SK-N-SH (cell line): ENCODE measurements at regions not wholly inside any gene's neighbourhood (a gene's known extent, or its start where the extent isn't known, plus 50 kb on each side); places are given as distances from the start of the nearest gene placed in this dataset.

Experiments
- CTCF ChIA-PET: fragments of 300-600, 350-600 bp; formaldehyde crosslinking; extraction: SDS; loops from one replicate; lab custom pipeline; 2021; lab: Yijun Ruan, JAX
- POLR2A ChIA-PET: fragments of 350-600 bp; sonication (Branson Sonifier 250); formaldehyde crosslinking; extraction: SDS; loops from one replicate; lab custom pipeline; 2020; ENCODE audit warnings: antibody characterized with exemption, inconsistent platforms; lab: Yijun Ruan, JAX
- DNase-seq: peaks from one replicate; pipeline ENCODE4 v3.0.0; 2012
- H2AFZ ChIP-seq: fragments of 200-600 bp; sonication (generic); 2 replicates; pipeline ENCODE4 v1.8.1; 2016; ENCODE audit warnings: antibody characterized with exemption, mild to moderate bottlenecking, low read depth
- H3F3A ChIP-seq: fragments of 200-600 bp; sonication (generic); replicated peaks from 2 replicates; pipeline ENCODE3; 2016; ENCODE audit warnings: antibody characterized with exemption, mild to moderate bottlenecking; ENCODE audit not compliant: insufficient read depth
- H3K27ac ChIP-seq, 2 experiments: fragments of 200-500 bp in 1 of 2; fragments of 200-600 bp in 1 of 2; sonication (Bioruptor generic) in 1 of 2; sonication (generic), shearing (Covaris generic) in 1 of 2; 2 replicates each; pipeline versions ENCODE4 v1.5.1 to v1.6.1; 2014 to 2016; ENCODE audit warnings: low read depth in 2 of 2, inconsistent platforms in 1 of 2, low read length in 1 of 2, mild to moderate bottlenecking in 1 of 2, mixed read lengths in 1 of 2
- H3K27me3 ChIP-seq: fragments of 200-600 bp; sonication (generic), shearing (Covaris generic); 2 replicates; pipeline ENCODE4 v1.6.1; 2016; ENCODE audit warnings: mixed run types; ENCODE audit not compliant: insufficient read depth
- H3K36me3 ChIP-seq, 2 experiments: fragments of 200-500 bp in 1 of 2; fragments of 200-600 bp in 1 of 2; sonication (Bioruptor generic) in 1 of 2; sonication (generic) in 1 of 2; replicated peaks in 1 of 2; 2 replicates each; pipeline versions ENCODE3 to v1.5.1; 2014 to 2016; ENCODE audit warnings: low read length in 1 of 2, mild to moderate bottlenecking in 1 of 2; ENCODE audit not compliant: insufficient read depth in 2 of 2, control insufficient read depth in 1 of 2
- H3K4me1 ChIP-seq, 2 experiments: fragments of 200-500 bp in 1 of 2; fragments of 200-600 bp in 1 of 2; sonication (Bioruptor generic) in 1 of 2; sonication (generic), shearing (Covaris generic) in 1 of 2; 2 replicates each; pipeline versions ENCODE4 v1.5.1 to v1.6.1; 2014 to 2016; ENCODE audit warnings: low read depth in 1 of 2, low read length in 1 of 2, mixed run types in 1 of 2; ENCODE audit not compliant: insufficient read depth in 2 of 2, control insufficient read depth in 1 of 2
- H3K4me2 ChIP-seq: fragments of 200-600 bp; sonication (generic), shearing (Covaris generic); 2 replicates; pipeline ENCODE4 v1.6.1; 2017; ENCODE audit warnings: mixed run types
- H3K4me3 ChIP-seq, 2 experiments: fragments of 200-500 bp in 1 of 2; fragments of 200-600 bp in 1 of 2; sonication (Bioruptor generic) in 1 of 2; sonication (generic), shearing (Covaris generic) in 1 of 2; 2 replicates each; pipeline versions ENCODE4 v1.5.1 to v1.8.1; 2014 to 2016; ENCODE audit warnings: low read depth in 2 of 2, inconsistent platforms in 1 of 2, low read length in 1 of 2, mild to moderate bottlenecking in 1 of 2, mixed read lengths in 1 of 2, moderate library complexity in 1 of 2
- H3K79me2 ChIP-seq: fragments of 200-600 bp; sonication (generic); 2 replicates; pipeline ENCODE4 v1.8.1; 2017; ENCODE audit warnings: mild to moderate bottlenecking; ENCODE audit not compliant: insufficient read depth
- H3K9ac ChIP-seq: fragments of 200-600 bp; sonication (generic); 2 replicates; pipeline ENCODE4 v1.6.1; 2017; ENCODE audit warnings: mixed run types
- H3K9me2 ChIP-seq: fragments of 200-600 bp; sonication (generic); 2 replicates; pipeline ENCODE4 v1.6.1; 2017; ENCODE audit warnings: mixed run types
- H3K9me3 ChIP-seq: fragments of 200-600 bp; sonication (generic); 2 replicates; pipeline ENCODE4 v1.6.1; 2017; ENCODE audit warnings: mixed run types, mild to moderate bottlenecking, moderate library complexity
- H4K20me1 ChIP-seq: fragments of 200-600 bp; sonication (generic); 2 replicates; pipeline ENCODE4 v1.6.1; 2017; ENCODE audit warnings: mild to moderate bottlenecking, mixed run types; ENCODE audit not compliant: insufficient read depth
- EP300 ChIP-seq, 2 experiments: IDR thresholded peaks; 2 replicates each; pipeline versions ENCODE4 v1.4.0 to v1.6.1; 2012; ENCODE audit warnings: borderline replicate concordance in 1 of 2, low read depth in 1 of 2, low read length in 1 of 2
- FOXM1 ChIP-seq: IDR thresholded peaks from 2 replicates; pipeline ENCODE4 v1.4.0; 2012; ENCODE audit warnings: low read depth, mild to moderate bottlenecking
- GABPA ChIP-seq: IDR thresholded peaks from 2 replicates; pipeline ENCODE4 v1.4.0; 2012; ENCODE audit warnings: low read depth, mild to moderate bottlenecking
- GATA2 ChIP-seq: sonication (generic); formaldehyde crosslinking; IDR thresholded peaks from 2 replicates; pipeline ENCODE4 v1.5.0; 2020; ENCODE audit warnings: mild to moderate bottlenecking, missing genetic modification reagents
- IRF3 ChIP-seq: fragments of 150-350 bp; IDR thresholded peaks from 2 replicates; pipeline ENCODE4 v1.6.1; 2016; ENCODE audit warnings: mild to moderate bottlenecking, low read depth, low read length
- JUND ChIP-seq: IDR thresholded peaks from 2 replicates; pipeline ENCODE4 v1.4.0; 2012
- MXI1 ChIP-seq: IDR thresholded peaks from 2 replicates; pipeline ENCODE4 v1.6.1; 2012; ENCODE audit warnings: mild to moderate bottlenecking, low read depth, low read length, improper control_type of control experiment
- NFIC ChIP-seq: IDR thresholded peaks from 2 replicates; pipeline ENCODE4 v1.4.0; 2012; ENCODE audit warnings: borderline replicate concordance
- PBX3 ChIP-seq: IDR thresholded peaks from 2 replicates; pipeline ENCODE4; 2012
- POLR2AphosphoS5 ChIP-seq: IDR thresholded peaks from 2 replicates; pipeline ENCODE4 v1.6.1; 2012; ENCODE audit warnings: low read depth, low read length
- REST ChIP-seq: IDR thresholded peaks from 2 replicates; pipeline ENCODE4 v1.6.1; 2012; ENCODE audit warnings: mild to moderate bottlenecking, low read depth, low read length, moderate library complexity
- RFX5 ChIP-seq: IDR thresholded peaks from 2 replicates; pipeline ENCODE4 v1.6.1; 2012; ENCODE audit warnings: mild to moderate bottlenecking, improper control_type of control experiment, low read length
- SMC3 ChIP-seq: IDR thresholded peaks from 2 replicates; pipeline ENCODE4 v1.6.1; 2012; ENCODE audit warnings: low read depth, low read length, improper control_type of control experiment
- TCF12 ChIP-seq: IDR thresholded peaks from 2 replicates; pipeline ENCODE4 v1.4.0; 2012
- TEAD4 ChIP-seq: IDR thresholded peaks from 2 replicates; pipeline ENCODE4 v1.4.0; 2012; ENCODE audit warnings: mild to moderate bottlenecking, borderline replicate concordance; ENCODE audit not compliant: insufficient read depth
- USF1 ChIP-seq: IDR thresholded peaks from 2 replicates; pipeline ENCODE4 v1.4.0; 2012; ENCODE audit warnings: low read depth, borderline replicate concordance
- USF2 ChIP-seq: fragments of 150-350 bp; IDR thresholded peaks from 2 replicates; pipeline ENCODE4 v1.6.1; 2017; ENCODE audit warnings: antibody characterized with exemption, low read length, low read depth, borderline replicate concordance
- WGBS: methylation state at CpG from one replicate; pipeline ENCODE4 v1.1.6; 2017; ENCODE audit warnings: low lambda C conversion rate; 5-methylcytosine and 5-hydroxymethylcytosine counted together

GRCh38 chr2:226154610-226155009 lies 645.0 kb downstream of the IRS1 start:
- ChIA-PET CTCF (no interaction called here), POLR2A (no interaction called here)
- H4K20me1 ChIP-seq, result no peaks in the 10 kb centered on the region
- H3K4me3 ChIP-seq, result no peak overlapping the region
- no peaks in the 10 kb centered on the region for H3K4me1 ChIP-seq
- TF ChIP-seq FOXM1, result no peak
- no peak for TF ChIP-seq SMC3
- TF ChIP-seq TCF12, result no peak
- no peak for TF ChIP-seq MXI1
- no peak for TF ChIP-seq JUND
- TF ChIP-seq GATA2 (CRISPR knock-in tag), result no peak
- no peak for TF ChIP-seq POLR2AphosphoS5
- no peak for TF ChIP-seq USF2
- TF ChIP-seq TEAD4, result no peak
- no peak for TF ChIP-seq REST
- TF ChIP-seq RFX5, result no peak
- TF ChIP-seq GABPA, result no peak
- no peak for TF ChIP-seq EP300 (IDR thresholded peaks at IDR 0.05; ENCODE audit: borderline replicate concordance in 1 of 2, low read depth in 1 of 2, low read length in 1 of 2)
- TF ChIP-seq USF1, result no peak
- TF ChIP-seq NFIC, result no peak
- TF ChIP-seq IRF3, result no peak
- no peak for TF ChIP-seq PBX3
- no peak overlapping the region for H3K27ac ChIP-seq
- H3K36me3 ChIP-seq, result no peaks in the 10 kb centered on the region
- H3K79me2 ChIP-seq, result no peaks in the 10 kb centered on the region
- WGBS, result 32% methylated on average over 3 of the region's 3 CpGs
- H3K4me2 ChIP-seq, result no peak overlapping the region
- peak overlapping the region; percentile 5; the same call in 1 of the 2 replicates for H2AFZ ChIP-seq
- no peaks in the 10 kb centered on the region for H3K9me2 ChIP-seq
- no peaks in the 10 kb centered on the region for H3F3A ChIP-seq
- no peak for DNase-seq
- no peaks in the 10 kb centered on the region for H3K27me3 ChIP-seq
- no peak overlapping the region for H3K9ac ChIP-seq
- no peaks in the 10 kb centered on the region for H3K9me3 ChIP-seq
